Adrenal gland (tissue), 5 donors: ENCODE measurements at regions not wholly inside any gene's neighbourhood (a gene's known extent, or its start where the extent isn't known, plus 50 kb on each side); places are given as distances from the start of the nearest gene placed in this dataset.

Experiments
- POLR2A ChIP-seq, 2 donors: fragments of 450-650 bp; IDR thresholded peaks; one replicate each; pipeline ENCODE4 v1.6.1; 2017; ENCODE audit warnings: antibody characterized with exemption in 2 of 2, mild to moderate bottlenecking in 2 of 2, moderate library complexity in 1 of 2
- TF ChIP-seq, protein P1 (sequence below), 6 experiments: fragments of 450-650 bp in 4 of 6; fragments of 200-600 bp in 2 of 6; sonication (generic) in 1 of 6; IDR thresholded peaks; 1 replicate in 5 of 6; 2 replicates in 1 of 6; pipeline versions ENCODE4 v1.5.1 to v1.8.0; 2016 to 2021; ENCODE audit warnings: antibody characterized with exemption in 6 of 6, mild to moderate bottlenecking in 2 of 6, moderate library complexity in 1 of 6
- donor health status: DM: no; HTN: no; CAD: no.

- TF ChIP-seq, protein P1, sequence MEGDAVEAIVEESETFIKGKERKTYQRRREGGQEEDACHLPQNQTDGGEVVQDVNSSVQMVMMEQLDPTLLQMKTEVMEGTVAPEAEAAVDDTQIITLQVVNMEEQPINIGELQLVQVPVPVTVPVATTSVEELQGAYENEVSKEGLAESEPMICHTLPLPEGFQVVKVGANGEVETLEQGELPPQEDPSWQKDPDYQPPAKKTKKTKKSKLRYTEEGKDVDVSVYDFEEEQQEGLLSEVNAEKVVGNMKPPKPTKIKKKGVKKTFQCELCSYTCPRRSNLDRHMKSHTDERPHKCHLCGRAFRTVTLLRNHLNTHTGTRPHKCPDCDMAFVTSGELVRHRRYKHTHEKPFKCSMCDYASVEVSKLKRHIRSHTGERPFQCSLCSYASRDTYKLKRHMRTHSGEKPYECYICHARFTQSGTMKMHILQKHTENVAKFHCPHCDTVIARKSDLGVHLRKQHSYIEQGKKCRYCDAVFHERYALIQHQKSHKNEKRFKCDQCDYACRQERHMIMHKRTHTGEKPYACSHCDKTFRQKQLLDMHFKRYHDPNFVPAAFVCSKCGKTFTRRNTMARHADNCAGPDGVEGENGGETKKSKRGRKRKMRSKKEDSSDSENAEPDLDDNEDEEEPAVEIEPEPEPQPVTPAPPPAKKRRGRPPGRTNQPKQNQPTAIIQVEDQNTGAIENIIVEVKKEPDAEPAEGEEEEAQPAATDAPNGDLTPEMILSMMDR (IDR thresholded peaks at IDR 0.05): no peak
- no peak for TF ChIP-seq POLR2A (IDR thresholded peaks at IDR 0.05)
These were observed 378.9 kb downstream of the PLPP3 start for GRCh38 chr1:56200442-56200841.
